Lower leg skin (tissue), 4 donors: ENCODE measurements at regions not wholly inside any gene's neighbourhood (a gene's known extent, or its start where the extent isn't known, plus 50 kb on each side); places are given as distances from the start of the nearest gene placed in this dataset.
"Not testable (repeated sequence)": the region's sequence is repeated elsewhere in the genome, so short reads cannot be mapped to it uniquely, and the experiment has no call there.

Source experiments
- DNase-seq, 2 donors: peaks; one replicate each; pipeline ENCODE4 v3.0.0-alpha.2; 2019; ENCODE audit warnings: low spot score in 2 of 2
- H3K4me3 ChIP-seq: fragments of 200-600 bp; sonication (generic); 2 replicates; pipeline ENCODE4 v1.5.1; 2017; ENCODE audit warnings: mild to moderate bottlenecking, low read depth; ENCODE audit not compliant: poor library complexity, severe bottlenecking
- POLR2A ChIP-seq, 2 donors: fragments of 450-650 bp; IDR thresholded peaks; one replicate each; pipeline ENCODE4 v1.6.1; 2016 to 2017; ENCODE audit warnings: antibody characterized with exemption in 2 of 2, mild to moderate bottlenecking in 1 of 2, moderate library complexity in 1 of 2
- WGBS, 2 donors: methylation state at CpG; one replicate each; pipeline ENCODE4 v1.1.5; 2018; 5-methylcytosine and 5-hydroxymethylcytosine counted together
- intact Hi-C: fragments of 100-400 bp; cut with DNase I; formaldehyde crosslinking; loops from one replicate; pipeline ENCODE4 v1.15.0; 2023; ENCODE audit warnings: low total_unique reads
- TF ChIP-seq, protein P1 (sequence below), 3 donors: fragments of 450-650 bp; IDR thresholded peaks; one replicate each; pipeline ENCODE4 v1.5.1; 2016; ENCODE audit warnings: antibody characterized with exemption in 3 of 3, mild to moderate bottlenecking in 3 of 3, moderate library complexity in 2 of 3

DNA sequence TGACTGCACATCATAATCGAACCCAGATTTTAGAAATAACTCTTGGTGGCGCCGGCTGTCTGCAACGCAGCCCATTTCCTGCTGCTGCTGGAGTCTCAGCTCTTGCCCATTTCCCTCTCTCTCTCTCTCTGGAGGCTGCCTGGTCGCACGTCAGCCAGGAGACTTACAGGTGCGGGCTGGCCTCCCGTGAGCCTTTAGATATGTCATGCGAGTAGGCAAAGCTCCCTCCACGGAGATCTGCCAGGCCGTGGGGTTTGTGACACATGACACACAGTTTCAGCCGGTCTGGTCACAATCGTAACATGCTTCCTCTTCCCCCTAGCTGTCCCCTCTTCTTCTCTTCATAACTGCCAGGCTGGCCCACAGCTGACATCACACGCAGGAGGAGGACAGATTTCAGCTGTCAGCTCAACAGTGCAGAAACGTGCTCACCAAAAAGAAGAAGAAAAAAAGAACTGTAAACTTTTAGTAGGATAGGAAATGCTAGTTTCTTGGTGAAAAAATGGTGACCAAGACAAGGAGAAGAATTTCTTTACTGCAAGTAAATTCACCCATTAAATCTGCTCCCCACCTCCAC is 489.3 kb downstream of the ZNF516 start:
- DNase-seq: no peak
- intact Hi-C loops: no loop called here
- TF ChIP-seq POLR2A (IDR thresholded peaks at IDR 0.05): no peak
- TF ChIP-seq, protein P1, sequence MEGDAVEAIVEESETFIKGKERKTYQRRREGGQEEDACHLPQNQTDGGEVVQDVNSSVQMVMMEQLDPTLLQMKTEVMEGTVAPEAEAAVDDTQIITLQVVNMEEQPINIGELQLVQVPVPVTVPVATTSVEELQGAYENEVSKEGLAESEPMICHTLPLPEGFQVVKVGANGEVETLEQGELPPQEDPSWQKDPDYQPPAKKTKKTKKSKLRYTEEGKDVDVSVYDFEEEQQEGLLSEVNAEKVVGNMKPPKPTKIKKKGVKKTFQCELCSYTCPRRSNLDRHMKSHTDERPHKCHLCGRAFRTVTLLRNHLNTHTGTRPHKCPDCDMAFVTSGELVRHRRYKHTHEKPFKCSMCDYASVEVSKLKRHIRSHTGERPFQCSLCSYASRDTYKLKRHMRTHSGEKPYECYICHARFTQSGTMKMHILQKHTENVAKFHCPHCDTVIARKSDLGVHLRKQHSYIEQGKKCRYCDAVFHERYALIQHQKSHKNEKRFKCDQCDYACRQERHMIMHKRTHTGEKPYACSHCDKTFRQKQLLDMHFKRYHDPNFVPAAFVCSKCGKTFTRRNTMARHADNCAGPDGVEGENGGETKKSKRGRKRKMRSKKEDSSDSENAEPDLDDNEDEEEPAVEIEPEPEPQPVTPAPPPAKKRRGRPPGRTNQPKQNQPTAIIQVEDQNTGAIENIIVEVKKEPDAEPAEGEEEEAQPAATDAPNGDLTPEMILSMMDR (IDR thresholded peaks at IDR 0.05): no peak
- H3K4me3 ChIP-seq: no peak overlapping the region
- WGBS, 2 donors: 23 to 28% methylated on average over 15 of the region's 15 CpGs

- intact Hi-C loops, DNase-seq, H3K4me3 ChIP-seq: not testable (repeated sequence)
- 71 to 73% methylated on average over 4 of the region's 4 CpGs for WGBS, 2 donors
Observed at GRCh38 chr18:75987913-75988312, 507.1 kb downstream of the ZNF516 start.

DNA sequence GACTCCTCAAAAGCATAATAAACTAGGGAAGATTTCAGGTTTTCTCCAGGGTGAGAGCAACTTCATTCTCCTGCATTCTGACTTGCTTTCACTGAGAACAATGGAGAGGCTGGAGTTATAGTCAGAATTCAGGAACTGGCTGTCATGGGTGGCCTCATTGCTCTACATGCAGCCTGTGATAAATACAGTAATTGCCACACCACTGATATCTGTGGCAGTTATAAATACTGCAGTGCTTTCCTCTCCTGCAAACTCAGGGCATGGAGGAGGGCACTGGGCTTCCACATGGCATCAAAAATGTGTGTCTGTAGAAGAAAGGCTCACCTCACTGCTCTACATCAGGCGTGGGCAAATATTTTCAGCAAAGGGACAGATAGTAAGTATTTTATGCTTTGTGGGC is 510.2 kb downstream of the ZNF516 start:
- 78 to 89% methylated on average over 1 of the region's 1 CpG for WGBS, 2 donors
- intact Hi-C loops: no loop called here

GRCh38 chr18:75981102-75981501 is 513.9 kb downstream of the ZNF516 start:
- TF ChIP-seq, protein P1 (IDR thresholded peaks at IDR 0.05): no peak
- no peak for TF ChIP-seq POLR2A (IDR thresholded peaks at IDR 0.05)
- DNase-seq: no peak
- intact Hi-C loops: no loop called here
- no peak overlapping the region for H3K4me3 ChIP-seq
- WGBS, 2 donors: 53 to 81% methylated on average over 3 of the region's 3 CpGs

More for the DNA sequence above, 510.2 kb downstream of the ZNF516 start:
- DNase-seq: no peak
- TF ChIP-seq POLR2A (IDR thresholded peaks at IDR 0.05): no peak
- TF ChIP-seq, protein P1 (IDR thresholded peaks at IDR 0.05): no peak
- H3K4me3 ChIP-seq: no peak overlapping the region

DNA sequence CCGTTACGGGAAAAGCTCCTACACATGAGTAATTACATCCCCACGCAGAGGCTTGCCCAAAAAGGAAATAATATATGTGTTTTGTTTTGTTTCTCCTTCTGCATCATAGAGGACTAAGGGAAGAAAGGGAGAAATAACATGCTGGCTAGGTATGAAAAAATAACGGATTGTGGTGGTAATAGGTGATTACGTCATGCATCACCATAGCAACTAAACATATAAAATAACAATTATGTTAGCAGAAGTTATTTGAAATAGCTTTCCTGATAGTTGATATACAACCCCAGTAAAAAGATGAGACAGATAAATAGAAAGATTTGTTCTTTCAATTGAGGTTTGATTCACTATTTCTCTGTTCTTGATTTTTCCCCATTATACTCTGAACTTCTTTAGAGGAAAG is 518.0 kb downstream of the ZNF516 start:
- intact Hi-C loops: no loop called here
- WGBS, 2 donors: 34 to 51% methylated on average over 5 of the region's 5 CpGs
- no peak overlapping the region for H3K4me3 ChIP-seq

GRCh38 chr18:75970212-75970611 is 524.8 kb downstream of the ZNF516 start:
- DNase-seq: no peak
- TF ChIP-seq POLR2A (IDR thresholded peaks at IDR 0.05): no peak
- TF ChIP-seq, protein P1 (IDR thresholded peaks at IDR 0.05): no peak
- intact Hi-C loops: no loop called here
- no peak overlapping the region for H3K4me3 ChIP-seq
- WGBS, 2 donors: 91 to 93% methylated on average over 13 of the region's 13 CpGs

More for the DNA sequence above, 518.0 kb downstream of the ZNF516 start:
- TF ChIP-seq, protein P1 (IDR thresholded peaks at IDR 0.05): no peak
- TF ChIP-seq POLR2A (IDR thresholded peaks at IDR 0.05): no peak
- DNase-seq: no peak
